ENCODE measurements at regions not wholly inside any gene's neighbourhood (a gene's known extent, or its start where the extent isn't known, plus 50 kb on each side); places are given as distances from the start of the nearest gene placed in this dataset.
"Not testable (repeated sequence)": the region's sequence is repeated elsewhere in the genome, so short reads cannot be mapped to it uniquely, and the experiment has no call there.

- DNase-seq: no peak
These were observed 96.4 kb upstream of the SMAD3 start for GRCh38 chr15:66968806-66969596.

- not testable (repeated sequence) for DNase-seq
These were observed 91.3 kb upstream of the SMAD3 start for GRCh38 chr15:66974131-66974530.

- DNase-seq: not testable (repeated sequence)
These were observed 89.2 kb upstream of the SMAD3 start for GRCh38 chr15:66976106-66976640.

GRCh38 chr15:66980326-66980725 lies 85.1 kb upstream of the SMAD3 start:
- DNase-seq: not testable (repeated sequence)

GRCh38 chr15:66981771-66982170 lies 83.6 kb upstream of the SMAD3 start:
- DNase-seq: no peak

GRCh38 chr15:66982250-66982649 lies 83.2 kb upstream of the SMAD3 start:
- DNase-seq: no peak

GRCh38 chr15:66982816-66983215 lies 82.6 kb upstream of the SMAD3 start:
- no peak for DNase-seq

GRCh38 chr15:66985653-66986052 lies 79.7 kb upstream of the SMAD3 start:
- DNase-seq: no peak

GRCh38 chr15:66986951-66987350 lies 78.5 kb upstream of the SMAD3 start:
- no peak for DNase-seq

GRCh38 chr15:66993090-66993489 lies 72.3 kb upstream of the SMAD3 start:
- DNase-seq: no peak

GRCh38 chr15:66993874-66994696 lies 71.3 kb upstream of the SMAD3 start:
- DNase-seq: no peak

GRCh38 chr15:66994927-66995656 lies 70.3 kb upstream of the SMAD3 start:
- DNase-seq: peak; percentile 56

GRCh38 chr15:66996094-66996493 lies 69.3 kb upstream of the SMAD3 start:
- DNase-seq: peak; percentile 82

GRCh38 chr15:66997212-66997611 lies 68.2 kb upstream of the SMAD3 start:
- DNase-seq: peak; percentile 94

- not testable (repeated sequence) for DNase-seq
These were observed 67.2 kb upstream of the SMAD3 start for GRCh38 chr15:66998234-66998633.

- DNase-seq: peak; percentile 39
These were observed 66.1 kb upstream of the SMAD3 start for GRCh38 chr15:66999046-66999968.

GRCh38 chr15:67000896-67001295 lies 64.5 kb upstream of the SMAD3 start:
- no peak for DNase-seq

- no peak for DNase-seq
These were observed 63.0 kb upstream of the SMAD3 start for GRCh38 chr15:67002368-67002767.

GRCh38 chr15:67003586-67003985 lies 61.8 kb upstream of the SMAD3 start:
- peak; percentile 78 for DNase-seq

- no peak for DNase-seq
These were observed 61.3 kb upstream of the SMAD3 start for GRCh38 chr15:67004142-67004541.

GRCh38 chr15:67005294-67005996 lies 60.0 kb upstream of the SMAD3 start:
- no peak for DNase-seq

Measured in fibroblast of skin of right biceps (primary cell).